ENCODE measurements at regions not wholly inside any gene's neighbourhood (a gene's known extent, or its start where the extent isn't known, plus 50 kb on each side); places are given as distances from the start of the nearest gene placed in this dataset.

- no peak for DNase-seq (ENCODE audit: low spot score)
- Mint-ChIP-seq H3K27me3 (ENCODE audit: insufficient read depth, low read depth, poor library complexity) (no peaks in the 10 kb centered on the region), H3K4me3 (no peak overlapping the region), H3K36me3 (ENCODE audit: low read depth) (peaks cover 6% of the 10 kb centered on the region; the same call in 1 of the 3 replicates), H3K27ac (no peak overlapping the region), H3K4me1 (peaks cover 9% of the 10 kb centered on the region), H3K9me3 (no peaks in the 10 kb centered on the region; the same call in 1 of the 3 replicates)
- ATAC-seq = no peak
- TF ChIP-seq STAT1 (IDR thresholded peaks at IDR 0.05; ENCODE audit: unreplicated experiment) = no peak
- TF ChIP-seq, protein P1, sequence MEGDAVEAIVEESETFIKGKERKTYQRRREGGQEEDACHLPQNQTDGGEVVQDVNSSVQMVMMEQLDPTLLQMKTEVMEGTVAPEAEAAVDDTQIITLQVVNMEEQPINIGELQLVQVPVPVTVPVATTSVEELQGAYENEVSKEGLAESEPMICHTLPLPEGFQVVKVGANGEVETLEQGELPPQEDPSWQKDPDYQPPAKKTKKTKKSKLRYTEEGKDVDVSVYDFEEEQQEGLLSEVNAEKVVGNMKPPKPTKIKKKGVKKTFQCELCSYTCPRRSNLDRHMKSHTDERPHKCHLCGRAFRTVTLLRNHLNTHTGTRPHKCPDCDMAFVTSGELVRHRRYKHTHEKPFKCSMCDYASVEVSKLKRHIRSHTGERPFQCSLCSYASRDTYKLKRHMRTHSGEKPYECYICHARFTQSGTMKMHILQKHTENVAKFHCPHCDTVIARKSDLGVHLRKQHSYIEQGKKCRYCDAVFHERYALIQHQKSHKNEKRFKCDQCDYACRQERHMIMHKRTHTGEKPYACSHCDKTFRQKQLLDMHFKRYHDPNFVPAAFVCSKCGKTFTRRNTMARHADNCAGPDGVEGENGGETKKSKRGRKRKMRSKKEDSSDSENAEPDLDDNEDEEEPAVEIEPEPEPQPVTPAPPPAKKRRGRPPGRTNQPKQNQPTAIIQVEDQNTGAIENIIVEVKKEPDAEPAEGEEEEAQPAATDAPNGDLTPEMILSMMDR (conservative IDR thresholded peaks at IDR 0.05; ENCODE audit: low read depth in 2 of 2) = no peak
- H4K20me1 ChIP-seq (replicated peaks; ENCODE audit: insufficient read depth) = no peaks in the 10 kb centered on the region
- H3F3A ChIP-seq (replicated peaks; ENCODE audit: low read depth) = no peaks in the 10 kb centered on the region
- H3K4me2 ChIP-seq = no peak overlapping the region
- H3K4me3 ChIP-seq = no peak overlapping the region
- no peak overlapping the region for H2AFZ ChIP-seq
- H3K9me2 ChIP-seq (ENCODE audit: insufficient read depth) = peaks cover 6% of the 10 kb centered on the region; the same call in 1 of the 2 replicates
- no peaks in the 10 kb centered on the region for H3K79me2 ChIP-seq (replicated peaks; ENCODE audit: insufficient read depth)
- no peak overlapping the region for H3K27ac ChIP-seq (ENCODE audit: low read depth)
- H3K27me3 ChIP-seq (ENCODE audit: insufficient read depth) = no peaks in the 10 kb centered on the region
- H3K4me1 ChIP-seq (ENCODE audit: insufficient read depth) = no peaks in the 10 kb centered on the region; the same call in 1 of the 2 replicates
- H3K36me3 ChIP-seq (ENCODE audit: insufficient read depth) = no peaks in the 10 kb centered on the region
Observed at GRCh38 chr2:226446406-226447001, 353.1 kb downstream of the IRS1 start.

DNA sequence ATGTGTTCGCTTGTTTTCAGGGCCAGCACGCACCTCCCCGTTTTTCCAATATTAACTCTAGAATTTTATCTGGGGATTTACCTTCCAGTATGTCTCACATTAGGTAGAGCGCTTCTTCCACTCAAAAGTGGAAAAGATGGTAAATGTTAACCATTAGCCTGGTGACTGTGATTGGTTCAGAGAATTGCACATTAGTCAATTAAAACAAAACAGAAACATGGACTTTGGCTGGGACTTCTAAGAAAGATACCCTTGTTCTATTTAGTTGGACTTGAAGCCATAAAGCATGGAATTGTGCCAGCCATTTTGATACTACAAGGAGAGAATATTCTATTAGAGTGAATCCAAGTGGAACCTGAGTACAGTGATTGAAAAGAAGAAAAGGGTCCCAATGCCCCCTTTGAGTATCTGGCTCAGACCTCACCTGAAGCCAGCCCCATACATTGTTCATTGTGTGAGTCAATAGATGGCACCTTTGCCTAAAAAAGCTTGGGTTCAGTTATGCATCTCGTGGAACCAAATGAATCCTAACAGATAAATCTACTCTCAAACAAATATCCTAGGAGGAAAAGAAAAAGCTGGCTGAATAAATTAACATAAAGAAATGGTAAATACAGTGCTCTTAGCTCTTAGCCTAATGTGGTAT is 354.3 kb downstream of the IRS1 start:
- Histone ChIP-seq H3F3A (replicated peaks; ENCODE audit: low read depth) (no peaks in the 10 kb centered on the region), H3K27ac (ENCODE audit: low read depth) (no peak overlapping the region), H3K4me2 (no peak overlapping the region), H2AFZ (no peak overlapping the region), H4K20me1 (replicated peaks; ENCODE audit: insufficient read depth) (no peaks in the 10 kb centered on the region), H3K79me2 (replicated peaks; ENCODE audit: insufficient read depth) (no peaks in the 10 kb centered on the region), H3K4me3 (no peak overlapping the region), H3K36me3 (ENCODE audit: insufficient read depth) (no peaks in the 10 kb centered on the region), H3K9me2 (ENCODE audit: insufficient read depth) (peaks cover 6% of the 10 kb centered on the region; the same call in 1 of the 2 replicates), H3K4me1 (ENCODE audit: insufficient read depth) (no peaks in the 10 kb centered on the region; the same call in 1 of the 2 replicates), H3K27me3 (ENCODE audit: insufficient read depth) (no peaks in the 10 kb centered on the region)
- no peaks in the 10 kb centered on the region; the same call in 1 of the 3 replicates for H3K9me3 Mint-ChIP-seq
- H3K27ac Mint-ChIP-seq = no peak overlapping the region
- ATAC-seq (no peak), DNase-seq (ENCODE audit: low spot score) (no peak)
- TF ChIP-seq, protein P1 (conservative IDR thresholded peaks at IDR 0.05; ENCODE audit: low read depth in 2 of 2) = no peak; a peak in 1 of 4 replicates
- no peak overlapping the region for H3K4me3 Mint-ChIP-seq
- peaks cover 9% of the 10 kb centered on the region for H3K4me1 Mint-ChIP-seq
- no peaks in the 10 kb centered on the region for H3K27me3 Mint-ChIP-seq (ENCODE audit: insufficient read depth, low read depth, poor library complexity)
- peaks cover 4% of the 10 kb centered on the region; the same call in 1 of the 3 replicates for H3K36me3 Mint-ChIP-seq (ENCODE audit: low read depth)

DNA sequence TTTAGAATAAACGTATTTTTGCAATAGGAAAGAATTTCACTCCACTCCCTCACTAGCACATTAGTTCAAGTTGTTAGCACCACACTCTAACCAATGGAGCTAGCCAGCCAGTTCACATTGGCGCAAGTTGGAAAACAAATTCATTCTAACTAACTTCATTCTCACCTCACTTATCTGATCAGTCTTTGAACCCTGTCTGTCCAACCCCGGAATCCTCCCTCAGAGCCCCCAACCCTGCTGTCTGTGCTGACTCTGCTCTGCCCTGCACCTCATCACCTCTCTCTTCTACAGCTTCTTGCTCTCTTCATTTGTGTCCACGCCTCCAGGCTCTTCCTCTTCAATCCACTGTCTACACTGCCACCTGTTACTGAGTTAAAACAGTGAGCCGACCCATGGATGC is 356.5 kb downstream of the IRS1 start:
- no peak overlapping the region; the same call in 1 of the 2 replicates for H3K27ac Mint-ChIP-seq
- TF ChIP-seq REST (IDR thresholded peaks at IDR 0.05; ENCODE audit: unreplicated experiment) (no peak), JUNB (IDR thresholded peaks at IDR 0.05; ENCODE audit: unreplicated experiment) (no peak), ZNF331 (CRISPR knock-in tag; IDR thresholded peaks at IDR 0.05; ENCODE audit: low read depth) (no peak), ZNF114 (CRISPR knock-in tag; IDR thresholded peaks at IDR 0.05) (no peak), STAT1 (IDR thresholded peaks at IDR 0.05; ENCODE audit: unreplicated experiment) (no peak), CREB1 (CRISPR knock-in tag; IDR thresholded peaks at IDR 0.05; ENCODE audit: low read depth) (no peak)
- TF ChIP-seq, protein P2, sequence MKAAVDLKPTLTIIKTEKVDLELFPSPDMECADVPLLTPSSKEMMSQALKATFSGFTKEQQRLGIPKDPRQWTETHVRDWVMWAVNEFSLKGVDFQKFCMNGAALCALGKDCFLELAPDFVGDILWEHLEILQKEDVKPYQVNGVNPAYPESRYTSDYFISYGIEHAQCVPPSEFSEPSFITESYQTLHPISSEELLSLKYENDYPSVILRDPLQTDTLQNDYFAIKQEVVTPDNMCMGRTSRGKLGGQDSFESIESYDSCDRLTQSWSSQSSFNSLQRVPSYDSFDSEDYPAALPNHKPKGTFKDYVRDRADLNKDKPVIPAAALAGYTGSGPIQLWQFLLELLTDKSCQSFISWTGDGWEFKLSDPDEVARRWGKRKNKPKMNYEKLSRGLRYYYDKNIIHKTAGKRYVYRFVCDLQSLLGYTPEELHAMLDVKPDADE (IDR thresholded peaks at IDR 0.05) = no peak

More for the DNA sequence above, 356.5 kb downstream of the IRS1 start:
- Histone ChIP-seq H3K4me2 (no peak overlapping the region), H3K27ac (ENCODE audit: low read depth) (no peak overlapping the region), H3K79me2 (replicated peaks; ENCODE audit: insufficient read depth) (no peaks in the 10 kb centered on the region), H3K36me3 (ENCODE audit: insufficient read depth) (no peaks in the 10 kb centered on the region), H2AFZ (no peak overlapping the region), H3K9me2 (ENCODE audit: insufficient read depth) (peaks cover 3% of the 10 kb centered on the region; the same call in 1 of the 2 replicates), H3F3A (replicated peaks; ENCODE audit: low read depth) (no peaks in the 10 kb centered on the region), H3K27me3 (ENCODE audit: insufficient read depth) (no peaks in the 10 kb centered on the region), H3K4me3 (no peak overlapping the region), H4K20me1 (replicated peaks; ENCODE audit: insufficient read depth) (no peaks in the 10 kb centered on the region), H3K4me1 (ENCODE audit: insufficient read depth) (no peaks in the 10 kb centered on the region; the same call in 1 of the 2 replicates)
- Mint-ChIP-seq H3K4me1 (peaks cover 9% of the 10 kb centered on the region), H3K9me3 (no peaks in the 10 kb centered on the region; the same call in 1 of the 3 replicates), H3K4me3 (no peak overlapping the region), H3K36me3 (ENCODE audit: low read depth) (peaks cover 4% of the 10 kb centered on the region; the same call in 1 of the 3 replicates), H3K27me3 (ENCODE audit: insufficient read depth, low read depth, poor library complexity) (no peaks in the 10 kb centered on the region)
- DNase-seq (ENCODE audit: low spot score) (no peak), ATAC-seq (no peak)
